Natural killer cell (primary cell): ENCODE measurements at regions not wholly inside any gene's neighbourhood (a gene's known extent, or its start where the extent isn't known, plus 50 kb on each side); places are given as distances from the start of the nearest gene placed in this dataset.

Experiments used
- ATAC-seq, 3 donors: fragments of 150-1000 bp in 2 of 3; fragments of 200-7000 bp in 1 of 3; cut with Tn5 transposase; 1 replicate in 1 of 3; 2 replicates in 2 of 3; pipeline ENCODE4 v1.10.0; 2021; ENCODE audit warnings: mild to moderate bottlenecking in 2 of 3, moderate library complexity in 2 of 3
- DNase-seq, 2 donors: peaks; one replicate each; pipeline versions ENCODE4 v3.0.0 to v3.0.0-alpha.2; 2013 to 2021; ENCODE audit warnings: mixed read lengths in 1 of 2
- H3K27ac ChIP-seq: one replicate; pipeline ENCODE4 v1.5.1; 2013; ENCODE audit warnings: mild to moderate bottlenecking, low read length
- H3K27me3 ChIP-seq: one replicate; pipeline ENCODE4 v1.6.1; 2013; ENCODE audit warnings: low read length; ENCODE audit not compliant: control insufficient read depth, insufficient read depth
- H3K36me3 ChIP-seq: one replicate; pipeline ENCODE4 v1.6.1; 2013; ENCODE audit warnings: low read length; ENCODE audit not compliant: control insufficient read depth, insufficient read depth
- H3K4me1 ChIP-seq: one replicate; pipeline ENCODE4 v1.6.1; 2013; ENCODE audit warnings: low read length; ENCODE audit not compliant: control insufficient read depth, insufficient read depth
- H3K4me3 ChIP-seq: one replicate; pipeline ENCODE4 v1.5.1; 2013; ENCODE audit warnings: low read length
- H3K9me3 ChIP-seq: one replicate; pipeline ENCODE4 v1.6.1; 2013; ENCODE audit warnings: low read length; ENCODE audit not compliant: control insufficient read depth, insufficient read depth
- H3K27ac Mint-ChIP-seq, 2 donors: one replicate each; pipeline ENCODE4 v1.8.0; 2022; ENCODE audit warnings: mild to moderate bottlenecking in 2 of 2, mixed read lengths in 2 of 2, moderate library complexity in 1 of 2
- H3K27me3 Mint-ChIP-seq, 2 donors: one replicate each; pipeline ENCODE4 v1.8.0; 2022; ENCODE audit warnings: low read depth in 2 of 2, mixed read lengths in 2 of 2
- H3K36me3 Mint-ChIP-seq: one replicate; pipeline ENCODE4 v1.8.0; 2022; ENCODE audit warnings: mixed read lengths
- H3K4me1 Mint-ChIP-seq, 2 donors: one replicate each; pipeline ENCODE4 v1.8.0; 2022; ENCODE audit warnings: mixed read lengths in 2 of 2
- H3K4me3 Mint-ChIP-seq: one replicate; pipeline ENCODE4 v1.8.0; 2022; ENCODE audit warnings: mild to moderate bottlenecking, moderate library complexity, mixed read lengths
- H3K9me3 Mint-ChIP-seq, 2 donors: one replicate each; pipeline ENCODE4 v1.8.0; 2022; ENCODE audit warnings: mixed read lengths in 2 of 2
- WGBS: methylation state at CpG from one replicate; pipeline ENCODE4 v1.1.7; 2013; ENCODE audit warnings: missing lambda C conversion rate; ENCODE audit not compliant: insufficient coverage; 5-methylcytosine and 5-hydroxymethylcytosine counted together
- intact Hi-C: fragments of 100-400 bp; cut with micrococcal nuclease; formaldehyde crosslinking; loops from one replicate; pipeline ENCODE4 v1.14.2; 2022
- TF ChIP-seq, protein P1 (sequence below): fragments of 200-600 bp; IDR thresholded peaks from one replicate; pipeline ENCODE4 v1.8.0; 2022; ENCODE audit warnings: antibody characterized with exemption

DNA sequence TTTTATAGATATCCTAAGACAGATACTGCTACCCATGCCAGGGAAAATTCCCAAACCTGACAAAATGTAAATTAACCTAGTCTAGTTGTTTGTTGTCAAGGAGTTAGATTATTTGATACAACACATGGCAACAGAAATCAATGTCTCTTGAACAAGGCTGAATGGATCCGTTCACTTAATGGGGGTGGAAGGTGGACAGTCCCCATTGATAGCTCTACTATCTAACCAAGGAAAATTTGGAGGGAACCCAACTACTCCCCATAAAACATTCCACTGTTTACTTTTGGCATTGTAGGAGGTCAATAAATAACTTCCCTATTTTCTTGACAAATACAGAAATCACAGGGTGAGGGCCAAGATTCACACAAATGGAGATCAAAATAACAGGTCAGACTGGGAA lies 117.9 kb upstream of the GRIA4 start:
- H3K36me3 Mint-ChIP-seq = no peaks in the 10 kb centered on the region
- intact Hi-C loops = no loop called here
- WGBS = no CpG with 5 or more reads among the region's 1 CpG
- H3K9me3 Mint-ChIP-seq = peaks cover 4 to 8% of the 10 kb centered on the region in 2 donors
- Histone ChIP-seq H3K9me3 (no peaks in the 10 kb centered on the region), H3K36me3 (no peaks in the 10 kb centered on the region), H3K27ac (no peak overlapping the region), H3K4me3 (no peak overlapping the region), H3K4me1 (no peaks in the 10 kb centered on the region), H3K27me3 (no peaks in the 10 kb centered on the region)
- H3K4me1 Mint-ChIP-seq = no peaks in the 10 kb centered on the region
- no peaks in the 10 kb centered on the region for H3K27me3 Mint-ChIP-seq
- TF ChIP-seq, protein P1, sequence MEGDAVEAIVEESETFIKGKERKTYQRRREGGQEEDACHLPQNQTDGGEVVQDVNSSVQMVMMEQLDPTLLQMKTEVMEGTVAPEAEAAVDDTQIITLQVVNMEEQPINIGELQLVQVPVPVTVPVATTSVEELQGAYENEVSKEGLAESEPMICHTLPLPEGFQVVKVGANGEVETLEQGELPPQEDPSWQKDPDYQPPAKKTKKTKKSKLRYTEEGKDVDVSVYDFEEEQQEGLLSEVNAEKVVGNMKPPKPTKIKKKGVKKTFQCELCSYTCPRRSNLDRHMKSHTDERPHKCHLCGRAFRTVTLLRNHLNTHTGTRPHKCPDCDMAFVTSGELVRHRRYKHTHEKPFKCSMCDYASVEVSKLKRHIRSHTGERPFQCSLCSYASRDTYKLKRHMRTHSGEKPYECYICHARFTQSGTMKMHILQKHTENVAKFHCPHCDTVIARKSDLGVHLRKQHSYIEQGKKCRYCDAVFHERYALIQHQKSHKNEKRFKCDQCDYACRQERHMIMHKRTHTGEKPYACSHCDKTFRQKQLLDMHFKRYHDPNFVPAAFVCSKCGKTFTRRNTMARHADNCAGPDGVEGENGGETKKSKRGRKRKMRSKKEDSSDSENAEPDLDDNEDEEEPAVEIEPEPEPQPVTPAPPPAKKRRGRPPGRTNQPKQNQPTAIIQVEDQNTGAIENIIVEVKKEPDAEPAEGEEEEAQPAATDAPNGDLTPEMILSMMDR = no peak
- no peak overlapping the region for H3K4me3 Mint-ChIP-seq
- no peak for DNase-seq
- no peak for ATAC-seq
- no peak overlapping the region for H3K27ac Mint-ChIP-seq

- H3K27me3 Mint-ChIP-seq = no peaks in the 10 kb centered on the region
- H3K27ac Mint-ChIP-seq = no peak overlapping the region
- DNase-seq = no peak
- Histone ChIP-seq H3K36me3 (no peaks in the 10 kb centered on the region), H3K27me3 (no peaks in the 10 kb centered on the region), H3K4me1 (no peaks in the 10 kb centered on the region), H3K9me3 (no peaks in the 10 kb centered on the region), H3K27ac (no peak overlapping the region), H3K4me3 (no peak overlapping the region)
- no peak for ATAC-seq
- no CpG with 5 or more reads among the region's 1 CpG for WGBS
- intact Hi-C loops = no loop called here
- TF ChIP-seq, protein P1 = no peak
- H3K9me3 Mint-ChIP-seq = peaks cover 4 to 10% of the 10 kb centered on the region in 2 donors
- no peak overlapping the region for H3K4me3 Mint-ChIP-seq
- H3K4me1 Mint-ChIP-seq = no peaks in the 10 kb centered on the region
- H3K36me3 Mint-ChIP-seq = no peaks in the 10 kb centered on the region
Measured at GRCh38 chr11:105491394-105491793, 118.5 kb upstream of the GRIA4 start.

GRCh38 chr11:105490333-105490732 lies 119.5 kb upstream of the GRIA4 start:
- no peaks in the 10 kb centered on the region for H3K27me3 Mint-ChIP-seq
- no peaks in the 10 kb centered on the region for H3K36me3 Mint-ChIP-seq
- DNase-seq (no peak), ATAC-seq (no peak)
- H3K4me1 Mint-ChIP-seq = no peaks in the 10 kb centered on the region
- Histone ChIP-seq H3K36me3 (no peaks in the 10 kb centered on the region), H3K27ac (no peak overlapping the region), H3K27me3 (no peaks in the 10 kb centered on the region), H3K4me3 (no peak overlapping the region), H3K9me3 (no peaks in the 10 kb centered on the region), H3K4me1 (no peaks in the 10 kb centered on the region)
- no peak overlapping the region for H3K4me3 Mint-ChIP-seq
- intact Hi-C loops = no loop called here
- TF ChIP-seq, protein P1 = no peak
- WGBS = 86% methylated on average over 1 of the region's 1 CpG
- H3K9me3 Mint-ChIP-seq = peaks cover 6 to 10% of the 10 kb centered on the region in 2 donors
- H3K27ac Mint-ChIP-seq = no peak overlapping the region

DNA sequence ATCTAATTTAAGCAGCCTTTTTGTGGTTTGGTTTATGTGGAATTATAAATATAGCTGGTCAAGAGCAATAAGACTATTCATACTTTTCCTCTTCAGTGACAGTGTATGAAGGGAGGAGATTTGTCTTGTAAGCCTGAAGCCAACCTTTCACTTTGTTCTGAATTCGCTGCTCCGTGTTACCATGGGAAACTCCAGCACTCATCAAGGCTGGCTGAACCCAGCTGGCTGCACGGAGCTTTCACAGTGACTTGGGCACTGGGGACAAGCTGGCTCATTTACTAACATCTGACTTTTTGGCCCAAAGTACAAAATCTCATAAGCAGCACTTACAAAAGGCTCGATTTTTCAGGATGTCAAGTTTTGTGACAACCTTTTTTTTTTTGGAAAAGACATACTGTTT lies 120.4 kb upstream of the GRIA4 start:
- H3K4me1 Mint-ChIP-seq = no peaks in the 10 kb centered on the region

More for the DNA sequence above, 120.4 kb upstream of the GRIA4 start:
- no peak overlapping the region for H3K4me3 ChIP-seq
- H3K27me3 ChIP-seq = no peaks in the 10 kb centered on the region
- H3K36me3 ChIP-seq = no peaks in the 10 kb centered on the region
- Mint-ChIP-seq H3K36me3 (no peaks in the 10 kb centered on the region), H3K4me3 (no peak overlapping the region), H3K27ac (no peak overlapping the region), H3K9me3 (peaks cover 6 to 8% of the 10 kb centered on the region in 2 donors), H3K27me3 (no peaks in the 10 kb centered on the region)
- H3K9me3 ChIP-seq = no peaks in the 10 kb centered on the region
- ATAC-seq (no peak), DNase-seq (no peak)
- no peaks in the 10 kb centered on the region for H3K4me1 ChIP-seq
- TF ChIP-seq, protein P1 = no peak
- WGBS = 80% methylated on average over 4 of the region's 4 CpGs
- no peak overlapping the region for H3K27ac ChIP-seq
- intact Hi-C loops = no loop called here
